Large intestine (tissue), 3 donors: ENCODE measurements at regions not wholly inside any gene's neighbourhood (a gene's known extent, or its start where the extent isn't known, plus 50 kb on each side); places are given as distances from the start of the nearest gene placed in this dataset.
A peak's percentile ranks its signal among the peaks of the same experiment; 100 is the strongest.

Source experiments
- DNase-seq, 2 donors: peaks; one replicate each; pipeline versions ENCODE4 v3.0.0 to v3.0.0-alpha.2; 2013
- H3K27ac ChIP-seq: one replicate; pipeline ENCODE4 v1.5.1; 2013; ENCODE audit warnings: low read length
- H3K27me3 ChIP-seq: 2 replicates; pipeline ENCODE4 v1.6.1; 2013; ENCODE audit warnings: low read length; ENCODE audit not compliant: control insufficient read depth, insufficient read depth
- H3K36me3 ChIP-seq: 2 replicates; pipeline ENCODE4 v1.6.1; 2013; ENCODE audit warnings: low read length; ENCODE audit not compliant: control insufficient read depth, insufficient read depth
- H3K4me1 ChIP-seq: one replicate; pipeline ENCODE4 v1.6.1; 2013; ENCODE audit warnings: low read length; ENCODE audit not compliant: control insufficient read depth, insufficient read depth
- H3K4me3 ChIP-seq: one replicate; pipeline ENCODE4 v1.5.1; 2013; ENCODE audit warnings: low read length
- H3K9me3 ChIP-seq: one replicate; pipeline ENCODE4 v1.6.1; 2013; ENCODE audit warnings: mild to moderate bottlenecking, low read depth, low read length, moderate library complexity; ENCODE audit not compliant: control insufficient read depth
- WGBS: methylation state at CpG from one replicate; pipeline ENCODE4 v1.1.5; 2013; ENCODE audit warnings: low lambda C conversion rate; ENCODE audit not compliant: insufficient coverage; 5-methylcytosine and 5-hydroxymethylcytosine counted together

DNA sequence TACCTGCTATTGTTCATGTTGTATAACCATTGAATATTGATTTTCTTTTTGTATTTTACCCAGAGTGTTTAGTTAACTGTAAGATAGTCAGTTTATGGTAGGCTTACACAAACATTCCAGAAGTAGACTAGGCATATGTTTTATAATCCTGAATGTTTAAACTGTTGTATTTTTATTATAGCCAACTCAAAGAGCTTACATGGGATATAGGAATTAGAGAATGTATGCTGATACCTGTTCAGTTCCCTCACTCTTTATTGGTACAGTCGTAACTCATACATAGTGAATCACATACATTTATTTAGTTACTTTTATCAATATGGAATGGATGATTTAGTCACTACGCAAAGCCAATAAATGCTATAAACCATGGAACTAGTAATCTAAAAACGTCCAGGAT lies 657.9 kb downstream of the SLITRK5 start:
- H3K36me3 ChIP-seq = no peaks in the 10 kb centered on the region
- DNase-seq = no peak
- no CpG with 5 or more reads among the region's 3 CpGs for WGBS

GRCh38 chr13:88339271-88339741 lies 668.1 kb downstream of the SLITRK5 start:
- Histone ChIP-seq H3K27ac (no peak overlapping the region), H3K36me3 (no peaks in the 10 kb centered on the region), H3K4me3 (no peak overlapping the region), H3K9me3 (no peaks in the 10 kb centered on the region), H3K27me3 (no peaks in the 10 kb centered on the region), H3K4me1 (no peaks in the 10 kb centered on the region)
- no CpG with 5 or more reads among the region's 8 CpGs for WGBS
- peak in 1 of 2 donors; percentile 29 for DNase-seq

More for the DNA sequence above, 657.9 kb downstream of the SLITRK5 start:
- H3K27ac ChIP-seq = no peak overlapping the region
- no peaks in the 10 kb centered on the region for H3K9me3 ChIP-seq
- no peak overlapping the region for H3K4me3 ChIP-seq
- no peaks in the 10 kb centered on the region for H3K27me3 ChIP-seq
- no peaks in the 10 kb centered on the region for H3K4me1 ChIP-seq

- no CpG with 5 or more reads among the region's 59 CpGs for WGBS
- H3K36me3 ChIP-seq = no peaks in the 10 kb centered on the region
- DNase-seq = no peak
These were observed 674.1 kb downstream of the SLITRK5 start for GRCh38 chr13:88345171-88345847.

DNA sequence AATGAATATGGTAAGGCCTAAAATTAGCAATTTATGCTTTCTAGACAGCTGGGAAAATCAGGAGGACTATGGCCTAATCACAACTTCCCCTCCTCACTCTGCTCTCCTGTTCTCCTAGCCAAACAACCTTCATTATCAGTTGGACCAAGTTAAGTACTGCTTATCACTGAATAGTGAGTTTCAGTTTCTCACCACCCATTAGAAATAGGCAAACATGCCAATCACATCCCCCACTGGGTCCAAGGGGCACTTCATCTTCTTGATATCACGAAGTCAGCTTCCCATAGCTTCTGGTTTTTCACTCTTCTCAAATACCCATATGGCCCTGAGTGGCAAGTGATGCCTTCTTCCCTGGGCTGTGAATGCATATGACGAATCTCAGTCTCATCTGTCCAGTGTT lies 689.6 kb downstream of the SLITRK5 start:
- WGBS = no CpG with 5 or more reads among the region's 2 CpGs
- no peak overlapping the region for H3K4me3 ChIP-seq
- H3K4me1 ChIP-seq = no peaks in the 10 kb centered on the region

More at GRCh38 chr13:88345171-88345847, 674.1 kb downstream of the SLITRK5 start:
- H3K27ac ChIP-seq = no peak overlapping the region
- H3K4me1 ChIP-seq = no peaks in the 10 kb centered on the region
- H3K4me3 ChIP-seq = no peak overlapping the region
- no peaks in the 10 kb centered on the region for H3K27me3 ChIP-seq
- H3K9me3 ChIP-seq = peaks cover 13% of the 10 kb centered on the region

DNA sequence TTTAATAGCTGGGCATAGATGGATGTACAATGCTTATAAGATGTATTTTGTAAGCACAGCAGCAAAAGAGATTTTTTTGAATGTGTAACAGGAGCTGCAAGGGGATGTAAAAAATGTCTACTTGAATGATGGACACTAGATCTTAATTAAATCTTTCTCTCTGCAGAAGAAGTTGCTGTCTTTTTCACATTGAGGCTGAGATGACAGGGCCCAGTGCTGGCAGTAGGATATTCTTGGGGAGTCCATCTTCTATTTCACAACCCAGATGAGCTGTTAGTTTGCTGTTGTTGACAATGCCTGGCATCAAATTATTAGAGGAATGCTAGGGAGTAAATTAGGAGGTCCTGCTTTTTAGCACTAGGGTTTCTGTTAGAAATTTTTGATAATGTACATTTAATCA lies 698.7 kb downstream of the SLITRK5 start:
- Histone ChIP-seq H3K27ac (no peak overlapping the region), H3K9me3 (no peaks in the 10 kb centered on the region), H3K27me3 (no peaks in the 10 kb centered on the region), H3K4me1 (no peaks in the 10 kb centered on the region), H3K36me3 (no peaks in the 10 kb centered on the region), H3K4me3 (no peak overlapping the region)
- no peak for DNase-seq

More for the DNA sequence above, 689.6 kb downstream of the SLITRK5 start:
- H3K36me3 ChIP-seq = no peaks in the 10 kb centered on the region
- DNase-seq = peak; percentile 54 to 80
- no peaks in the 10 kb centered on the region for H3K27me3 ChIP-seq
- no peak overlapping the region for H3K27ac ChIP-seq
- H3K9me3 ChIP-seq = peaks cover 4% of the 10 kb centered on the region

DNA sequence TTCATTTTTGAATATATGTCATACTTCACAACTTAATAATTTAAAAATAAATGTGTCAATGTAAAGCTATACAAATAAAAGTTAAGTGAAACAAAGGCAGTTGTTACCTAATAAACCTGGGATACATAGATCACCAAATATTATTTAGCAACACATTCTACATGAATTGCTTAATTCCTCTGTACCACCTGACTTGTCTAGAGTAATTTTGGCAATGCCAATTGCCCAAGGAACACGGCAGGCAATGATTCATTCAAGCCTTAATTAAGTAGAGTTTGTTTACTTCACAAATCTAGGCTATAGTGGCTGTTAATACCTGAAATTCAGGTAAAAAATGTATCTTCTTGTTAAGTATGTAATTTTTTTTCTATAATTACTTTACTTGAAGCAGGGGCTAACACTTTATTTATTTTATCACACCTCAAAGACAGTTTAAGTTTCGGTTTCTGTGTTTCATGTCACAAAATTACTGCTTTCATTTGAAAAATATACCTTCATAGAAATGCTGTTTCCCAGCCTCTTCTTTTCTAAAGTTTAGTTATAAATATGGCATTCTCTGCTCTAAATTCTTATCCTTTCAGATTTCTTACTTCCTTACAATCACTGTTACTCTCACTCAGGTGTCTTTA lies 705.7 kb downstream of the SLITRK5 start:
- DNase-seq = no peak
- no peaks in the 10 kb centered on the region for H3K36me3 ChIP-seq
- H3K9me3 ChIP-seq = no peaks in the 10 kb centered on the region
- H3K27me3 ChIP-seq = no peaks in the 10 kb centered on the region
- no peak overlapping the region for H3K4me3 ChIP-seq
- no peak overlapping the region for H3K27ac ChIP-seq
- H3K4me1 ChIP-seq = no peaks in the 10 kb centered on the region
- WGBS = 86% methylated on average over 1 of the region's 2 CpGs

DNA sequence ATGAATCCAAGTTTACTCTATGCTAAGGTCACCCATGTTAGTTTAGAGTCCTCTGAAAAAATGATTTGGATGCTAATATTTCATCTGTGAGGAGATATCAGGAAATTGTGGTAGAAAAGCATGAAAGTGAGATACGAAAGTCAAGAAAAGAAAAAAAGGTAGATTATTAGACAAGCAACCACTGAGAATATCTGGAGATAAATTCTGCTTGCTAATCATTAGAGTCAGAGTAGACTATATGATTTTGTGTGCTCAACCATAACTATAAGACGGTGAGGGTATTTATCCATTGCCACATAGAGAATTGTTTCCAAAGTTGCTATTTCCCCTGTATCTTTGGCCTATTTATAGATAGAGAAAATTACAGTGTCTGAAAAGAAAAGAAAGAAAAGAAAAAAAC lies 706.7 kb downstream of the SLITRK5 start:
- no peak overlapping the region for H3K4me3 ChIP-seq
- no peaks in the 10 kb centered on the region for H3K36me3 ChIP-seq
- H3K4me1 ChIP-seq = no peaks in the 10 kb centered on the region
- DNase-seq = no peak
- H3K27me3 ChIP-seq = no peaks in the 10 kb centered on the region
- WGBS = 100% methylated on average over 1 of the region's 2 CpGs
- no peaks in the 10 kb centered on the region for H3K9me3 ChIP-seq
- H3K27ac ChIP-seq = no peak overlapping the region

DNA sequence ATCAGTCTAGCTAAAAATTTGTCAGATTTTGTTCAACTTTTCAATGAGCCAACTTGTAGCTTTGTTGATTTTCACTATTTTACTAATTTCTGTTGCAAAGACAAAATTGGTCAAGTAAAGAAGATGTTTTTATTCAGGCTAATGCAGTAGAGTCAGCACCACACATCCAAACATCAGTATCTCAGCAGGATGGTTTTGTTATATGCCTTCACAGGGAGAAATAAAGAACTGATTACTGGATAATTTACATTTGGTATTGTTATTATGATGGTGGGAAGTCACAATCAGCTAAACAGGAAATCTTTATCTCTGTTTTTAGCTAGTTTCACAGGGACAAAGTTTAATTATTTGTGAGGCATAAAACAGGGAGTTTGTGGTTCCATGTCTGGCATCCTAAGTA lies 713.4 kb downstream of the SLITRK5 start:
- Histone ChIP-seq H3K36me3 (no peaks in the 10 kb centered on the region), H3K27ac (no peak overlapping the region), H3K4me3 (no peak overlapping the region), H3K9me3 (no peaks in the 10 kb centered on the region), H3K4me1 (no peaks in the 10 kb centered on the region), H3K27me3 (no peaks in the 10 kb centered on the region)
- DNase-seq = no peak

DNA sequence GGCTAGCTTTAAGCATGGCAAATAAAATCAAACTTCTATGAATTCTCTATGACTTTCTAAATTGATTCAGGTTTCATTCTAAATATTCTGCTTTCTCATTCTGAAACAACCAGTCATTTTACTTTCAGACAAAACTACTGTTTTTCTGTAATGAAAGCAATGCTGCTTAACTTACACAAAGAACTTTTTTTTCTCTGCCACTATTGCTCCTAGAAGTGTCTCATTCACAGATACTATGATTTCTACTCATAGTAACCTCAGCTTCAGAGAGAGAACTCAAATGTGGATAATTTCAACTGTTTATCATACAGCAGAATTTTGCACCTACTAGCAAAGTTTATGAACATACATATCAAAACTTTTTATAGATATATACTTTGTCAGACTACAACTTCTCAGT lies 724.6 kb downstream of the SLITRK5 start:
- H3K4me3 ChIP-seq = no peak overlapping the region
- H3K36me3 ChIP-seq = no peaks in the 10 kb centered on the region
- no peaks in the 10 kb centered on the region for H3K9me3 ChIP-seq
- H3K27ac ChIP-seq = no peak overlapping the region
- no peak for DNase-seq
- no peaks in the 10 kb centered on the region for H3K27me3 ChIP-seq
- H3K4me1 ChIP-seq = no peaks in the 10 kb centered on the region

- H3K27ac ChIP-seq = no peak overlapping the region
- WGBS = 88% methylated on average over 2 of the region's 2 CpGs
These were observed 740.5 kb downstream of the SLITRK5 start for GRCh38 chr13:88411696-88412095.

DNA sequence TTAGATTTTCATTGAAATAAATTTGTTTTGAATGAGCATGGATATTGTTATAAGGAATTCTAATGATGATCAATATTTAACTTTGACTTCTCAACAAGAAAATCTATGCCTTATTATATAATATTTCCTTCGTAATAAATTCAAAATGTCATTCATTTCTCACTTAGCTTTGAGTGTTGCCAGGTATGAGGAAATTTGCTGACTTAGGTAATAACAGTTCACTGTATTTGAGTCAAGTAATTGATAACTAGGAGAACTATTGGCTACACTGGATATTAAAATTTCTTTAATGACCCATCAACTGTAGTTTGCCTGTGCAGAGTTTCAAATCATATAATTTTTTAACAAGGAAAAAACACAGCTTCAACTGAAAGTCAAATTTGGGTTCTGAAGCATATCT lies 746.6 kb downstream of the SLITRK5 start:
- no CpG with 5 or more reads among the region's 1 CpG for WGBS
- H3K9me3 ChIP-seq = no peaks in the 10 kb centered on the region
- H3K27me3 ChIP-seq = no peaks in the 10 kb centered on the region

More at GRCh38 chr13:88411696-88412095, 740.5 kb downstream of the SLITRK5 start:
- DNase-seq = no peak
- no peaks in the 10 kb centered on the region for H3K9me3 ChIP-seq
- H3K4me1 ChIP-seq = no peaks in the 10 kb centered on the region
- H3K36me3 ChIP-seq = no peaks in the 10 kb centered on the region
- no peak overlapping the region for H3K4me3 ChIP-seq
- H3K27me3 ChIP-seq = no peaks in the 10 kb centered on the region

More for the DNA sequence above, 746.6 kb downstream of the SLITRK5 start:
- DNase-seq = no peak
- Histone ChIP-seq H3K27ac (no peak overlapping the region), H3K36me3 (no peaks in the 10 kb centered on the region), H3K4me1 (no peaks in the 10 kb centered on the region), H3K4me3 (no peak overlapping the region)
